Heart left ventricle (tissue), 13 donors: ENCODE measurements at regions not wholly inside any gene's neighbourhood (a gene's known extent, or its start where the extent isn't known, plus 50 kb on each side); places are given as distances from the start of the nearest gene placed in this dataset.

Source experiments
- CTCF ChIP-seq, 12 donors: fragments of 200-600 bp; sonication (generic) in 4 of 12; IDR thresholded peaks; one replicate each; pipeline versions ENCODE4 v1.5.0 to v1.8.0; 2018 to 2022; ENCODE audit warnings: antibody characterized with exemption in 12 of 12, mild to moderate bottlenecking in 5 of 12
- POLR2A ChIP-seq, 2 donors: fragments of 450-650 bp; IDR thresholded peaks; one replicate each; pipeline ENCODE4 v1.6.1; 2017; ENCODE audit warnings: antibody characterized with exemption in 2 of 2, mild to moderate bottlenecking in 2 of 2, moderate library complexity in 2 of 2
- donor health status: ischemic (EF 13 %, LVEDD 7.1; RV severe dilation, severe dysfunction).
- donor health status: DM: no; HTN: yes; CAD: no.
- donor health status: DM: no; HTN: no; CAD: no.
- donor health status: ischemic (EF 25% LVEDD 6.9; RV normal size, moderate dysfunction).
- donor health status: ischemic (EF 25% LVEDD 5.7; RV mildly dilated, moderate dysfunction).
- donor health status: ischemic (EF 35%, LVEDD 5.7; RV mildly dilated, moderate dysfunction).
- donor health status: nonischemic (EF 11% LVEDD 7.7; RV severe dilation, severe dysfunction).
- donor health status: DM: yes; HTN: yes; CAD: no.
- donor health status: PGD.
- donor health status: ischemic (EF 29% LVEDD 5.4; RV normal size, mild dysfunction).
- donor health status: nonischemic (EF 23%, LVEDD 6.1; RV moderate dilation, normal function).

DNA sequence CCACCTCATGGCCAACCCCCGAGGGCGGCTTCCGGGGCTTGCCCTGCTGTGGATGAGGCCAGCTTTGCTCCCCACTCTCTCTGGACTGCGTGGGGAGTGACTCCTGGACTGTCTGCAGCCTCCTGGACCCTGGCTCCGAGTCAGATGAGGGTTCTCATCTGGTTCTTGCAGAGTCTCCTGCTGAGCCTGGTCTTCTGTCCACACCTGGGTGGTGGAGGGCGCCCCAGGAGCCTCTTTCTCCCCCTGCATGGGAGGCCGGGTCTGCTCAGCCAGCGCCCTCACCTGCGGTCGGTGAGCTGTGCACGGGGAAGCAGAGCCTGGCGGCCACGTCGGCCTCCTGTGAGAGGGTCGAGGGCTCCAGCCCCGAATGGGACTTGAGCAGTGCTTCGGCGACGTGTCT lies 78.3 kb downstream of the RTP5 start:
- TF ChIP-seq CTCF (IDR thresholded peaks at IDR 0.05) (no peak), POLR2A (IDR thresholded peaks at IDR 0.05) (no peak)
